ENCODE measurements at regions not wholly inside any gene's neighbourhood (a gene's known extent, or its start where the extent isn't known, plus 50 kb on each side); places are given as distances from the start of the nearest gene placed in this dataset.

DNA sequence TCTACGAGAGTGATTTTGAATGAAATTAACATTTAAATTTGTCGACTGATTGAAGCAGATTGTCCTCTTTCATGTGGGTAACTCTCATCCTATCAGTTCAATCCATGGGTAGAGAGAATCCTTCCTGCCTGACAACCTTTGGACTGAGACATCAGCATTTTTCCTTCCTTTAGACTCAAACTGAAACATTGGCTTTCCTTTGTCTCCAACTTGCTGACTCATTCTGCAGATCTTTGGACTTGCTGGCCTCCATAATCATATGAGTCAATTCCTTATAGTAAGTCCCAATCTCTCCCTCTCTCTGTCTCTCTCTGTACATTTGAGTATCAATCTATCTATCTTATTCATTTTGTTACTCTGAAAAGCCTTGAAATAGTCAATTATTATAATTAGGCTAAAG lies 416.7 kb downstream of the LRRIQ3 start:
- TF ChIP-seq CTCF (IDR thresholded peaks at IDR 0.05; ENCODE audit: insufficient read depth, low read length, poor library complexity, severe bottlenecking): no peak
- TF ChIP-seq EZH2phosphoT487 (conservative IDR thresholded peaks at IDR 0.05; ENCODE audit: low read length): no peak
